Liver (tissue), 3 donors: ENCODE measurements at regions not wholly inside any gene's neighbourhood (a gene's known extent, or its start where the extent isn't known, plus 50 kb on each side); places are given as distances from the start of the nearest gene placed in this dataset.

Experiments used
- RAD21 ChIP-seq, 2 donors: IDR thresholded peaks; 2 replicates each; pipeline ENCODE4 v1.6.1; 2016; ENCODE audit warnings: antibody characterized with exemption in 2 of 2, mild to moderate bottlenecking in 2 of 2
- YY1 ChIP-seq: IDR thresholded peaks from 2 replicates; pipeline ENCODE4 v1.6.1; 2016; ENCODE audit warnings: antibody characterized with exemption, mild to moderate bottlenecking
- TF ChIP-seq, protein P1 (sequence below): IDR thresholded peaks from 2 replicates; pipeline ENCODE4 v1.6.1; 2016; ENCODE audit warnings: antibody characterized with exemption, mild to moderate bottlenecking
- TF ChIP-seq, protein P2 (sequence below): fragments of 150-350 bp; IDR thresholded peaks from 2 replicates; pipeline ENCODE4 v1.5.1; 2017; ENCODE audit warnings: improper control_type of control experiment, low read depth, low read length; ENCODE audit not compliant: missing input control
- TF ChIP-seq, protein P3 (sequence below): IDR thresholded peaks from 2 replicates; pipeline ENCODE4 v1.6.1; 2016; ENCODE audit warnings: antibody characterized with exemption
- donor health status: healthy.
- donor health status: healthy.

DNA sequence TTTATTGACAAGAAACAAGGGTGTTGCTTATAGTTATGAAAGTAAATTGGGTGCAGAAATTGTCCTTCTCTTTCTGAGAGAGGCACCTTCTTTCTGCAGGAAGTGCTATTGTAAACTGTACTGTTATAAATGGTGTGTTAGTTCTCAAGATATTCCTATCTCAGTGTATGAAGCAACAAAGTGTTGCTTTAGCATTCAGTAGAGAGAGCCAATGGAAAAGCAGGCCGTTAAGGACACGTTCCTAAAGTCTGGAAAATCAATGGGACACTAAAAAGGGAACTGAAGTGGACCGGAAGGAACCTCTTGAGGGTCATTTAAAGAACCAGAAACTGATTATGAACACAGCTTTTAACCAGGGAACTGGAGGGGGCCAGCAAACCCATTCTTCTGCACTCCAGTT, 510.0 kb upstream of the ZEB2 start:
- TF ChIP-seq, protein P1, sequence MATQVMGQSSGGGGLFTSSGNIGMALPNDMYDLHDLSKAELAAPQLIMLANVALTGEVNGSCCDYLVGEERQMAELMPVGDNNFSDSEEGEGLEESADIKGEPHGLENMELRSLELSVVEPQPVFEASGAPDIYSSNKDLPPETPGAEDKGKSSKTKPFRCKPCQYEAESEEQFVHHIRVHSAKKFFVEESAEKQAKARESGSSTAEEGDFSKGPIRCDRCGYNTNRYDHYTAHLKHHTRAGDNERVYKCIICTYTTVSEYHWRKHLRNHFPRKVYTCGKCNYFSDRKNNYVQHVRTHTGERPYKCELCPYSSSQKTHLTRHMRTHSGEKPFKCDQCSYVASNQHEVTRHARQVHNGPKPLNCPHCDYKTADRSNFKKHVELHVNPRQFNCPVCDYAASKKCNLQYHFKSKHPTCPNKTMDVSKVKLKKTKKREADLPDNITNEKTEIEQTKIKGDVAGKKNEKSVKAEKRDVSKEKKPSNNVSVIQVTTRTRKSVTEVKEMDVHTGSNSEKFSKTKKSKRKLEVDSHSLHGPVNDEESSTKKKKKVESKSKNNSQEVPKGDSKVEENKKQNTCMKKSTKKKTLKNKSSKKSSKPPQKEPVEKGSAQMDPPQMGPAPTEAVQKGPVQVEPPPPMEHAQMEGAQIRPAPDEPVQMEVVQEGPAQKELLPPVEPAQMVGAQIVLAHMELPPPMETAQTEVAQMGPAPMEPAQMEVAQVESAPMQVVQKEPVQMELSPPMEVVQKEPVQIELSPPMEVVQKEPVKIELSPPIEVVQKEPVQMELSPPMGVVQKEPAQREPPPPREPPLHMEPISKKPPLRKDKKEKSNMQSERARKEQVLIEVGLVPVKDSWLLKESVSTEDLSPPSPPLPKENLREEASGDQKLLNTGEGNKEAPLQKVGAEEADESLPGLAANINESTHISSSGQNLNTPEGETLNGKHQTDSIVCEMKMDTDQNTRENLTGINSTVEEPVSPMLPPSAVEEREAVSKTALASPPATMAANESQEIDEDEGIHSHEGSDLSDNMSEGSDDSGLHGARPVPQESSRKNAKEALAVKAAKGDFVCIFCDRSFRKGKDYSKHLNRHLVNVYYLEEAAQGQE = no peak
- TF ChIP-seq, protein P2, sequence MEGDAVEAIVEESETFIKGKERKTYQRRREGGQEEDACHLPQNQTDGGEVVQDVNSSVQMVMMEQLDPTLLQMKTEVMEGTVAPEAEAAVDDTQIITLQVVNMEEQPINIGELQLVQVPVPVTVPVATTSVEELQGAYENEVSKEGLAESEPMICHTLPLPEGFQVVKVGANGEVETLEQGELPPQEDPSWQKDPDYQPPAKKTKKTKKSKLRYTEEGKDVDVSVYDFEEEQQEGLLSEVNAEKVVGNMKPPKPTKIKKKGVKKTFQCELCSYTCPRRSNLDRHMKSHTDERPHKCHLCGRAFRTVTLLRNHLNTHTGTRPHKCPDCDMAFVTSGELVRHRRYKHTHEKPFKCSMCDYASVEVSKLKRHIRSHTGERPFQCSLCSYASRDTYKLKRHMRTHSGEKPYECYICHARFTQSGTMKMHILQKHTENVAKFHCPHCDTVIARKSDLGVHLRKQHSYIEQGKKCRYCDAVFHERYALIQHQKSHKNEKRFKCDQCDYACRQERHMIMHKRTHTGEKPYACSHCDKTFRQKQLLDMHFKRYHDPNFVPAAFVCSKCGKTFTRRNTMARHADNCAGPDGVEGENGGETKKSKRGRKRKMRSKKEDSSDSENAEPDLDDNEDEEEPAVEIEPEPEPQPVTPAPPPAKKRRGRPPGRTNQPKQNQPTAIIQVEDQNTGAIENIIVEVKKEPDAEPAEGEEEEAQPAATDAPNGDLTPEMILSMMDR = no peak
- no peak for TF ChIP-seq RAD21 (IDR thresholded peaks at IDR 0.05)
- TF ChIP-seq, protein P3, sequence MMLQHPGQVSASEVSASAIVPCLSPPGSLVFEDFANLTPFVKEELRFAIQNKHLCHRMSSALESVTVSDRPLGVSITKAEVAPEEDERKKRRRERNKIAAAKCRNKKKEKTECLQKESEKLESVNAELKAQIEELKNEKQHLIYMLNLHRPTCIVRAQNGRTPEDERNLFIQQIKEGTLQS = no peak
- TF ChIP-seq YY1 = no peak
